ENCODE measurements at regions not wholly inside any gene's neighbourhood (a gene's known extent, or its start where the extent isn't known, plus 50 kb on each side); places are given as distances from the start of the nearest gene placed in this dataset.

- no peak for TF ChIP-seq CTCF (IDR thresholded peaks at IDR 0.05)
- no peak for TF ChIP-seq POLR2A (IDR thresholded peaks at IDR 0.05; ENCODE audit: low read depth)
- TF ChIP-seq POLR2AphosphoS5 (IDR thresholded peaks at IDR 0.05), result no peak
Observed at GRCh38 chr3:153618176-153618575, 456.1 kb downstream of the RAP2B start.

All from esophagus muscularis mucosa (tissue), 3 donors.